ENCODE measurements at regions not wholly inside any gene's neighbourhood (a gene's known extent, or its start where the extent isn't known, plus 50 kb on each side); places are given as distances from the start of the nearest gene placed in this dataset.

DNA sequence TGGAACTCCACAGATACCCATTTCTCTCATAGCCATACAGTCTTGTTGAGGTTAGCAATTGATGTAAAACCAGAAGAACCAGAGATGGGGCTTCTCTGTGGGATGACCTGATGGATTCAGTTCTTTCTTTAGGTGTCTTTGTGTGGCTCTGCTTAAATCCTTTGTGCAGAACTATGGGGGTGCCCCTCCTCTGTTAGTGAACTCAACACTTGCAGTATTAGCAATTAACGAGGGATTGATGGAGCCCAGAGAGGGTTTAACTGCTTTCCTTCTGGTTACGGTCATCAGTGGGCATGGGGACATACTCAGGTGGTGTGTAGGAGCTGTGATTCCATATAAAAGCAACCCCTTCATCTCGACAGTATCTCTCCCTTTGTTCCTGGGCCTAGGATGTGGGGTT lies 406.8 kb upstream of the FAM98A start:
- no peaks in the 10 kb centered on the region for H3K27me3 ChIP-seq (ENCODE audit: control insufficient read depth in 3 of 3, insufficient read depth in 3 of 3, low read length in 2 of 3)
- TF ChIP-seq, protein P1, sequence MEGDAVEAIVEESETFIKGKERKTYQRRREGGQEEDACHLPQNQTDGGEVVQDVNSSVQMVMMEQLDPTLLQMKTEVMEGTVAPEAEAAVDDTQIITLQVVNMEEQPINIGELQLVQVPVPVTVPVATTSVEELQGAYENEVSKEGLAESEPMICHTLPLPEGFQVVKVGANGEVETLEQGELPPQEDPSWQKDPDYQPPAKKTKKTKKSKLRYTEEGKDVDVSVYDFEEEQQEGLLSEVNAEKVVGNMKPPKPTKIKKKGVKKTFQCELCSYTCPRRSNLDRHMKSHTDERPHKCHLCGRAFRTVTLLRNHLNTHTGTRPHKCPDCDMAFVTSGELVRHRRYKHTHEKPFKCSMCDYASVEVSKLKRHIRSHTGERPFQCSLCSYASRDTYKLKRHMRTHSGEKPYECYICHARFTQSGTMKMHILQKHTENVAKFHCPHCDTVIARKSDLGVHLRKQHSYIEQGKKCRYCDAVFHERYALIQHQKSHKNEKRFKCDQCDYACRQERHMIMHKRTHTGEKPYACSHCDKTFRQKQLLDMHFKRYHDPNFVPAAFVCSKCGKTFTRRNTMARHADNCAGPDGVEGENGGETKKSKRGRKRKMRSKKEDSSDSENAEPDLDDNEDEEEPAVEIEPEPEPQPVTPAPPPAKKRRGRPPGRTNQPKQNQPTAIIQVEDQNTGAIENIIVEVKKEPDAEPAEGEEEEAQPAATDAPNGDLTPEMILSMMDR (IDR thresholded peaks at IDR 0.05; ENCODE audit: control extremely low read depth, extremely low read depth): no peak
- H3K27ac ChIP-seq (ENCODE audit: low read depth in 1 of 2, low read length in 1 of 2): no peak overlapping the region
- DNase-seq (no peak), ATAC-seq (ENCODE audit: insufficient read depth, low FRiP score) (no peak)
- no peaks in the 10 kb centered on the region for H3K9me3 ChIP-seq (ENCODE audit: control insufficient read depth in 4 of 4, insufficient read depth in 3 of 4, low read length in 3 of 4)
- H3K4me3 ChIP-seq: no peak overlapping the region
- H3K36me3 ChIP-seq (ENCODE audit: control insufficient read depth in 4 of 4, insufficient read depth in 4 of 4, low read length in 4 of 4): no peaks in the 10 kb centered on the region
- 86 to 90% methylated on average over 3 of the region's 3 CpGs for WGBS, 2 donors
- H3K9ac ChIP-seq (ENCODE audit: insufficient read depth in 1 of 2, low read length in 2 of 2): no peak overlapping the region
- H3K4me1 ChIP-seq (ENCODE audit: control insufficient read depth in 5 of 5, insufficient read depth in 5 of 5, low read length in 5 of 5): no peaks in the 10 kb centered on the region

DNA sequence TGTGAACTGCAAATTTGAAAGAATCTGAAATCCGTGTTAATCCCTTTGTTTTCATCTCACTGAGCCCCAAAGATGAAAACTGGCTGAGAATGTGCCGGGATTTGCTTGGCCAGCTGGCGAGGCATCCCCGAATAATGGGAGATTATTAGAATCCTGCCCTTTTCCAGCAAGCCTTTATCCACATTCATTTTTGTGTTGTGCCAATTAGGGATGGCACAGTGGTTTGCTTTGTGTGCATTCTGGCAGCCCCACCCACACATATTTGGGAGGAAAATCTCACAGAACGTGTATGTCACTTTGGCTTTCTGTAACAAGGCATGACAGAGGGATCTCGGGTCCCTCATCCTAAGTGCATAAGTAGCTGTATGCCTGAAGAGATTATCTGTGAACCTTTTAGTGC lies 405.8 kb upstream of the FAM98A start:
- Histone ChIP-seq H3K27me3 (ENCODE audit: control insufficient read depth in 3 of 3, insufficient read depth in 3 of 3, low read length in 2 of 3) (no peaks in the 10 kb centered on the region), H3K4me3 (no peak overlapping the region), H3K9ac (ENCODE audit: insufficient read depth in 1 of 2, low read length in 2 of 2) (no peak overlapping the region), H3K4me1 (ENCODE audit: control insufficient read depth in 5 of 5, insufficient read depth in 5 of 5, low read length in 5 of 5) (no peaks in the 10 kb centered on the region), H3K9me3 (ENCODE audit: control insufficient read depth in 4 of 4, insufficient read depth in 3 of 4, low read length in 3 of 4) (no peaks in the 10 kb centered on the region), H3K27ac (ENCODE audit: low read depth in 1 of 2, low read length in 1 of 2) (no peak overlapping the region), H3K36me3 (ENCODE audit: control insufficient read depth in 4 of 4, insufficient read depth in 4 of 4, low read length in 4 of 4) (no peaks in the 10 kb centered on the region)
- 85 to 91% methylated on average over 6 of the region's 6 CpGs for WGBS, 2 donors
- TF ChIP-seq, protein P1 (IDR thresholded peaks at IDR 0.05; ENCODE audit: control extremely low read depth, extremely low read depth): no peak
- ATAC-seq (ENCODE audit: insufficient read depth, low FRiP score): no peak
- DNase-seq: no peak

DNA sequence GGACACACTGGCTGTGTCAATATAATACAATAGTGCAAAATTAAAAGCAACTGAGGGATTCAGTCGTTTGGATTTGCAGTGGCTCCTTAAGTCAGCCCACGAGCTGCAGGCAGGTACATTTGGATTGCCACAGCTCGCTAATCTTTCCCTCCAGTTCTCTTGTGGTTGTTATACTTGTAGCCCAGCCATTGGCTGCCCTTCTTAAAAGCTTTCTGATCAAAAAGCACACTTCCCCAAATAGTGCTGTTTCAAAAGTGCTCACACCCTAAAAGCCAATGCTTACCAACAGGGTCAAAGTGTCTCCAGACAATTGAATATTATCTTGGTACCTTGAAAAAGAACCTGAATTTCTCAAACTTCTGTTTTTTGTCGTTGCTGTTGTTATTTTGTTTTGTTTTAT lies 404.7 kb upstream of the FAM98A start:
- Histone ChIP-seq H3K36me3 (ENCODE audit: control insufficient read depth in 4 of 4, insufficient read depth in 4 of 4, low read length in 4 of 4) (no peaks in the 10 kb centered on the region), H3K27me3 (ENCODE audit: control insufficient read depth in 3 of 3, insufficient read depth in 3 of 3, low read length in 2 of 3) (no peaks in the 10 kb centered on the region), H3K4me1 (ENCODE audit: control insufficient read depth in 5 of 5, insufficient read depth in 5 of 5, low read length in 5 of 5) (no peaks in the 10 kb centered on the region), H3K4me3 (no peak overlapping the region), H3K27ac (ENCODE audit: low read depth in 1 of 2, low read length in 1 of 2) (no peak overlapping the region), H3K9ac (ENCODE audit: insufficient read depth in 1 of 2, low read length in 2 of 2) (no peak overlapping the region), H3K9me3 (ENCODE audit: control insufficient read depth in 4 of 4, insufficient read depth in 3 of 4, low read length in 3 of 4) (no peaks in the 10 kb centered on the region)
- DNase-seq (no peak), ATAC-seq (ENCODE audit: insufficient read depth, low FRiP score) (no peak)
- WGBS, 2 donors: 55 to 68% methylated on average over 4 of the region's 4 CpGs
- TF ChIP-seq, protein P1 (IDR thresholded peaks at IDR 0.05; ENCODE audit: control extremely low read depth, extremely low read depth): no peak

DNA sequence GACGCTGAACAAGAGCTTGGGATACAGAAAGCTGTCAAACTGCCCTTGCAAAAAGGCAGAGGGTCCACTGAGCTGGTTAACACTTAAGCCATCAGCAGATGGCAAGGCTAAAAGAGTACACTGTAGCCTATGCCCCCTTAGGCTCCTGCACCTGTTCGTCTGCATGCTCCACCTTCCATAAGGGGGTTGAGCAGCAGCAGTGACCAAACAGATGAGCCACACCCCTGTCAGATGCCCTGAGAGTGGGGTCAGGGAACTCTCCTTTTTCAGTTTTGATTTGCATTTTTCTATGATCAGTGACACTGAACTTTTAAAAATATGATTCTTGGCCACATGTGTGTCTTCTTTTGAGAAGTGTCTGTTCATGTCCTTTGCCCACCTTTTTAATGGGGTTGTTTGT lies 402.5 kb upstream of the FAM98A start:
- no peaks in the 10 kb centered on the region for H3K36me3 ChIP-seq (ENCODE audit: control insufficient read depth in 4 of 4, insufficient read depth in 4 of 4, low read length in 4 of 4)
- no peak for DNase-seq
- no peaks in the 10 kb centered on the region for H3K4me1 ChIP-seq (ENCODE audit: control insufficient read depth in 5 of 5, insufficient read depth in 5 of 5, low read length in 5 of 5)
- H3K27ac ChIP-seq (ENCODE audit: low read depth in 1 of 2, low read length in 1 of 2): no peak overlapping the region
- no peak for ATAC-seq (ENCODE audit: insufficient read depth, low FRiP score)
- H3K9me3 ChIP-seq (ENCODE audit: control insufficient read depth in 4 of 4, insufficient read depth in 3 of 4, low read length in 3 of 4): peaks cover 0 to 10% (median 5%) of the 10 kb centered on the region in 4 donors
- 86 to 93% methylated on average over 2 of the region's 2 CpGs for WGBS, 2 donors
- no peak overlapping the region for H3K9ac ChIP-seq (ENCODE audit: insufficient read depth in 1 of 2, low read length in 2 of 2)
- no peak overlapping the region for H3K4me3 ChIP-seq
- H3K27me3 ChIP-seq (ENCODE audit: control insufficient read depth in 3 of 3, insufficient read depth in 3 of 3, low read length in 2 of 3): no peaks in the 10 kb centered on the region
- TF ChIP-seq, protein P1 (IDR thresholded peaks at IDR 0.05; ENCODE audit: control extremely low read depth, extremely low read depth): no peak

Measured in lung (tissue), 11 donors.